ENCODE measurements at regions not wholly inside any gene's neighbourhood (a gene's known extent, or its start where the extent isn't known, plus 50 kb on each side); places are given as distances from the start of the nearest gene placed in this dataset.
"Not testable (repeated sequence)": the region's sequence is repeated elsewhere in the genome, so short reads cannot be mapped to it uniquely, and the experiment has no call there.

- DNase-seq, result no peak
These were observed 513.0 kb downstream of the TOX3 start for GRCh38 chr16:52033992-52034391.

GRCh38 chr16:52022980-52023379, 524.0 kb downstream of the TOX3 start:
- DNase-seq, result no peak

GRCh38 chr16:52022177-52022576, 524.8 kb downstream of the TOX3 start:
- no peak for DNase-seq

GRCh38 chr16:52016387-52016786, 530.6 kb downstream of the TOX3 start:
- no peak for DNase-seq

GRCh38 chr16:52005551-52005950, 541.4 kb downstream of the TOX3 start:
- DNase-seq, result no peak

GRCh38 chr16:52004343-52004742, 542.6 kb downstream of the TOX3 start:
- no peak for DNase-seq

- no peak for DNase-seq
These were observed 544.9 kb downstream of the TOX3 start for GRCh38 chr16:52002026-52002425.

- no peak for DNase-seq
These were observed 550.4 kb downstream of the TOX3 start for GRCh38 chr16:51996516-51996915.

- DNase-seq, result no peak
These were observed 552.3 kb downstream of the TOX3 start for GRCh38 chr16:51994597-51994996.

GRCh38 chr16:51989637-51990230, 557.2 kb downstream of the TOX3 start:
- no peak for DNase-seq

GRCh38 chr16:51988977-51989376, 558.0 kb downstream of the TOX3 start:
- no peak for DNase-seq

GRCh38 chr16:51987519-51987918, 559.4 kb downstream of the TOX3 start:
- no peak for DNase-seq

- DNase-seq, result no peak
These were observed 560.2 kb downstream of the TOX3 start for GRCh38 chr16:51986717-51987116.

GRCh38 chr16:51986301-51986700, 560.6 kb downstream of the TOX3 start:
- DNase-seq, result no peak

- no peak for DNase-seq
These were observed 561.8 kb downstream of the TOX3 start for GRCh38 chr16:51985126-51985525.

GRCh38 chr16:51984395-51984794, 562.5 kb downstream of the TOX3 start:
- DNase-seq, result no peak

GRCh38 chr16:51982715-51983680, 563.9 kb downstream of the TOX3 start:
- peak; percentile 87 for DNase-seq

- no peak for DNase-seq
These were observed 565.2 kb downstream of the TOX3 start for GRCh38 chr16:51981725-51982124.

- DNase-seq, result not testable (repeated sequence)
These were observed 569.4 kb downstream of the TOX3 start for GRCh38 chr16:51977506-51977905.

GRCh38 chr16:51971184-51971583, 575.8 kb downstream of the TOX3 start:
- DNase-seq, result no peak

- no peak for DNase-seq
These were observed 578.2 kb downstream of the TOX3 start for GRCh38 chr16:51968749-51969148.

GRCh38 chr16:51967646-51968045, 579.3 kb downstream of the TOX3 start:
- DNase-seq, result no peak

GRCh38 chr16:51960931-51961330, 586.0 kb downstream of the TOX3 start:
- no peak for DNase-seq

- no peak for DNase-seq
These were observed 593.5 kb downstream of the TOX3 start for GRCh38 chr16:51953286-51953985.
